GM12891 (cell line): ENCODE measurements at regions not wholly inside any gene's neighbourhood (a gene's known extent, or its start where the extent isn't known, plus 50 kb on each side); places are given as distances from the start of the nearest gene placed in this dataset.
"Not testable (repeated sequence)": the region's sequence is repeated elsewhere in the genome, so short reads cannot be mapped to it uniquely, and the experiment has no call there.

Source experiments
- DNase-seq: peaks from one replicate; pipeline ENCODE4 v3.0.0; 2011; ENCODE audit warnings: low spot score; ENCODE audit not compliant: insufficient read length
- FAIRE-seq: peaks from 2 replicates; lab custom pipeline; 2011; peaks lifted over from hg19 to GRCh38; lab: Jason Lieb, UNC
- PAX5 ChIP-seq: IDR thresholded peaks from 2 replicates; pipeline ENCODE4 v1.6.1; 2011; ENCODE audit warnings: low read length, moderate library complexity, mild to moderate bottlenecking; ENCODE audit not compliant: insufficient read depth, severe bottlenecking
- POLR2A ChIP-seq: IDR thresholded peaks from 2 replicates; pipeline ENCODE4 v1.6.1; 2011; ENCODE audit warnings: low read depth, low read length, control low read depth
- POLR2AphosphoS5 ChIP-seq: IDR thresholded peaks from 2 replicates; pipeline ENCODE4 v1.6.1; 2011; ENCODE audit warnings: low read depth, low read length, control low read depth
- POU2F2 ChIP-seq: IDR thresholded peaks from 2 replicates; pipeline ENCODE4 v1.6.1; 2011; ENCODE audit warnings: low read depth, mild to moderate bottlenecking, control low read depth, low read length, moderate library complexity
- SPI1 ChIP-seq: IDR thresholded peaks from 2 replicates; pipeline ENCODE4 v1.6.1; 2011; ENCODE audit warnings: low read depth, low read length, control low read depth
- TAF1 ChIP-seq: IDR thresholded peaks from 2 replicates; pipeline ENCODE4 v1.6.1; 2011; ENCODE audit warnings: low read depth, low read length, control low read depth

DNA sequence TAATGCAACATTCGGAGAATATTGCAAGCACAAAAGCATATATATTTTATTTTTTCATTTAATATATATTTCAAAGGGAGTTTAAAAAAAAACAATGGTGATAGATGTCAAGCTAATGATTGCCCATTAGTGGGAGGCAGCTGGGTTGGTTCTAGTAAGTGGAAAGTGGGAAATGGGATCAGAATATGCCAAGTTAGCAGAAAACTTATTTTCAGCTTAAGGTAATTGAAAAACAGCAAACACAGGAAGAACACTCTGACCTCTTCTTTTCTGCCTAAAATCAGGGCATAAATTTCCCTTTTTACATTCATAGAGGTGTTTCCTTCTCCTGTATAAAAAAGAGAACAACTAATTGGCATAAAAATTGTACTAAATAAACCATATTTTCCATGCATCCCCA, 535.3 kb upstream of the SYT4 start:
- no peak for TF ChIP-seq SPI1
- TF ChIP-seq POLR2A = no peak
- TF ChIP-seq PAX5 = no peak
- no peak for TF ChIP-seq TAF1
- no peak for TF ChIP-seq POU2F2
- no peak for TF ChIP-seq POLR2AphosphoS5

DNA sequence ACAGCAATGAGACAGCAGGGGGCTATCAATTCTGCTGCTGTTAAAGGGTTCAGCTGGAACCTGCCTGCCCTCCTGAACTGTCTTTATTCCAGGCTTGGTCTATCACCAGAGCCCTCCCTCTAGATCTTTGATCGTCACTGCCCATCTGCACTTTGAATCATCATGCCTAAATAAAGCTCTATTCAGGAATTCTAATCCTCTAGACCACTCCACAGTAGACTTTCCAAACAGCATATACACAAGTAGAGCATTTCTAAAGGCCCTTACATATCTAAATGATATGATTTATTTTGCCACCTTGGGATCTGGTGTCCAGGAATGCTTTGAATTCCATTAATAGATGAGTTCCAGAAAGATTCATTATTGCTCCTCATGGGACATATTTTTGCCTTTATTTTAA, 542.1 kb upstream of the SYT4 start:
- TF ChIP-seq POLR2AphosphoS5 = no peak
- FAIRE-seq (no peak), DNase-seq (no peak)

More for the DNA sequence above, 535.3 kb upstream of the SYT4 start:
- no peak for FAIRE-seq
- DNase-seq = no peak

DNA sequence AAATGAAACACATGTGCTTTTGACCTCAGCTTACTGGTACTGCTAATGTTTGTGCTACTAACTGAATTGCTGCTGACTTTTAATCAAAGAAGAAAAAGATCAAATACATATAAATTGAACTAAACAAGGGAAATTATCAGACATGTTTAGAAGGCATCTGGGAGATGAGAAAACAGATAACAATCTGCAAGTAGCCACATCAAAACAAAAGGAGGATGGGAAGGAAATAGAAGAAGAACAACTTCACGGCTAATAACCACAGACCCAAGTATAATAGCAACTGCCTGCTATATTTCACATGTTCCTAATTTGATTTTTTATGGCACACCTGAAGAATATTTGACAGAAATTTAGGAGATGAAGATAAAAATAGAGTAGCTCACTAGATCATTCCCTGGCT, 542.6 kb upstream of the SYT4 start:
- no peak for DNase-seq
- TF ChIP-seq POLR2AphosphoS5 (no peak), POLR2A (no peak), SPI1 (no peak), PAX5 (no peak), TAF1 (no peak), POU2F2 (no peak)
- no peak for FAIRE-seq

DNA sequence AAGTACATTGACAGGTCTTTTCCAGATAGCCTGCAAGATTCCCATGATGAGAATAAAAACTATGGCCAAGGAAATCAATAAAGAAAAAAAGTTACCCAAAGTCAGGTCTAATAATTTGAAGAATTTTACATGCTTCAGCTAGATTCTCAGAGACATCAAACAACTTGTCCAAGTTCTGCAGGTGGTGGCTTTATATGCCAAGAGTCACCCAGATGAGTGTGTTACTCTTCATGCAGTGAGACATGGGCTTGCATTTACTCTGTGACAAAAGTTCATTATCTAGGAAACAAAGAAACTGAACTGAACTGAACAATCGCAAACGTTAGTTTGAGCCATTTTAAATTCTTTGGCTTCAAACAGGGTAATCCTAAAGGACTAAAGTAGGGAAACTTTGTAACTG, 548.5 kb upstream of the SYT4 start:
- no peak for FAIRE-seq

DNA sequence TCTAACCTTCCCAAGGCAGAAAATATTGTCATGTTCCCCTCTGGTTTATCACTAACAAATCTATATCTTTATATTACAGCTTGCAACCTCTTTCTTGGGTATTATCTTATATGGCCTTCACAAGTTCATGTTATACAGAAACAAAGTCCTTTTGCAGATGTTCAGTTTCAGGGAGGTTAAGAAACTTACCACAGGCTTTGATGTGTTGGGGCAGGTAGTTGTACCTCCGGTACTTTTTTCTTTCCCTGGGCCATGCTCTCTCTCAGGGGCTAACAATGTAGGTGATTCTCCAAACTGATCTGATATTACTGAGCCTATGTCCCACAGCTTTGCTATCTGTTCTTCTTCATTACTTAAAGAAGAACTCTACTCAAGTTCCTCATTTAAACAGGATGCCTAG, 548.9 kb upstream of the SYT4 start:
- FAIRE-seq (no peak), DNase-seq (no peak)
- TF ChIP-seq TAF1 (no peak), POLR2AphosphoS5 (no peak)

More for the DNA sequence above, 548.5 kb upstream of the SYT4 start:
- TF ChIP-seq POLR2A (no peak), PAX5 (no peak), POU2F2 (no peak), SPI1 (no peak), POLR2AphosphoS5 (no peak), TAF1 (no peak)
- DNase-seq = no peak

DNA sequence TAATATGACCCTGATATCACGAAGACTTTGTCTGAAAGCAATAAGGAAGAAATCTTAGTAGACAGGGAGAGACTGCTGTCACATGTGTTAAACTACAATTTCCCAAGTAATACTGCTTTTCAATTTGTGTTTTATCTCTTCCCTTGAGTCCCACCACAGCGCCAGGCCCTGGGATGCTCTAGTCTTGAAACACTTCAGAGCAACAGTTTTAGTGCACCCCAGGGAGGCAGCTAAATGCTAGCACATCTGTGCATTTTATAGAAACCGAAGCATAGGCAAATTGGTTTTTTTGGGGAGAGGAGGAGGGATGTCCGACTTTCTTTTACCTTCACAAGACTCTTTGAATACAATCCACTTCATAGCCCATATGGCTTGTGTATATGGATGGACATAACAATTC, 550.0 kb upstream of the SYT4 start:
- DNase-seq = no peak
- TF ChIP-seq SPI1 (no peak), TAF1 (no peak), POU2F2 (no peak), PAX5 (no peak), POLR2AphosphoS5 (no peak), POLR2A (no peak)
- FAIRE-seq = no peak

DNA sequence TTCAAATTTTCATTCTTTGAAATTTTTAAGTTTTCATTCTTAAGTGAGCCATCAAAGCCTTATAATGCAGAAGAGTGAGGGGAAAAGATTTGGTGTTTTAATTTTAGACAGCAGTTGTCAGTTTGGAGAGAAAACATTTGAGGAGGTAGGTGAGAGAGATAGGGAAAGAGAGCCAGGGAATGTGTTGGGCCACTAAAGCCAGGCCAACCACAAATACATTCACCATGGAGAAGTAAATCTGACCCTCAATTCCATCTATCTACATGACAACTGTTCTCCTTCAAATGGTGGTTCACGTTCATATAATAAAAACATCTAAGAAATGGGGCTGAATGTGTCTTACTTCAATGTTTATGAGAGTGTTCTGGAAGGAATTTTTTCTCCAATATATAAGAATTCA, 553.0 kb upstream of the SYT4 start:
- FAIRE-seq = no peak
- DNase-seq = no peak

DNA sequence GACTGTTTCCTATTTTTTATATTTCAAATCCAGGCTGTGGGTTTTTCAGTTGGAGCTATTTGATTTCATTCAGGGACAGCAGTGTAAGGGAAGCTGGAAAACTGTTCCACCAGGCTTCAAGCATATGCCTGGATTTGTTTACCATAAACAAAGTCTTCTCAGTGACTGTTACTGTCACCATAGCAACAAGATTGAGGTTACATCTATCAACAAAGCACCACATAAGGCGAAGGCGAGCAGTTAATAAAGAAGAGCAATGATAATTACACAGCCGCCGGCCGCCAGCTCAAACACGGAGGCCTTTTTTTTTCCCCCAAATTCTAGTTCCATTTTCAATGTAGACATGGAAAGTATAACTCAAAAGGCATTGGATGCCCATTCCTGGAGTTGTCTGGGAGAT, 553.7 kb upstream of the SYT4 start:
- FAIRE-seq = no peak
- TF ChIP-seq SPI1 = no peak
- DNase-seq = no peak

More for the DNA sequence above, 553.0 kb upstream of the SYT4 start:
- TF ChIP-seq POLR2AphosphoS5 (no peak), POLR2A (no peak), SPI1 (no peak), TAF1 (no peak), POU2F2 (no peak), PAX5 (no peak)

DNA sequence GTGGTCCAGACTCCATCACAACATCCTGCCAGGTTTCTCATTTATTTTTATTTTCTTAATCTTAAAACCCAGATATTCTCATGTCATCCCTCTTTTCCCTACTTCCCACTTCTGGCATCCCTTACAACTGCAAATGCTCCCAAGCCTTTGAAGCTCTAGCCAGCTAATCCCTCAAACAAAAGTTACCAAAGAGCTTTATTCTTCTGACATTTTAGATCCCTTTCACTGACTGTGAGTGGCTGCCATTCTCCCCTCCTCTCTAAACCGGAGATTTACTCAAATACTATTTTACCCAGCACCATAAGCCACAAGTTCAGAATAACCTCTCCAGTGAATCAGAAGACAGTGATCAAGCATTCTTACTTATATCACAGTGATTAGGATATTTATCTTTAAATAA, 569.0 kb upstream of the SYT4 start:
- no peak for FAIRE-seq
- TF ChIP-seq POLR2A (no peak), PAX5 (no peak), TAF1 (no peak), POLR2AphosphoS5 (no peak), POU2F2 (no peak), SPI1 (no peak)
- no peak for DNase-seq

DNA sequence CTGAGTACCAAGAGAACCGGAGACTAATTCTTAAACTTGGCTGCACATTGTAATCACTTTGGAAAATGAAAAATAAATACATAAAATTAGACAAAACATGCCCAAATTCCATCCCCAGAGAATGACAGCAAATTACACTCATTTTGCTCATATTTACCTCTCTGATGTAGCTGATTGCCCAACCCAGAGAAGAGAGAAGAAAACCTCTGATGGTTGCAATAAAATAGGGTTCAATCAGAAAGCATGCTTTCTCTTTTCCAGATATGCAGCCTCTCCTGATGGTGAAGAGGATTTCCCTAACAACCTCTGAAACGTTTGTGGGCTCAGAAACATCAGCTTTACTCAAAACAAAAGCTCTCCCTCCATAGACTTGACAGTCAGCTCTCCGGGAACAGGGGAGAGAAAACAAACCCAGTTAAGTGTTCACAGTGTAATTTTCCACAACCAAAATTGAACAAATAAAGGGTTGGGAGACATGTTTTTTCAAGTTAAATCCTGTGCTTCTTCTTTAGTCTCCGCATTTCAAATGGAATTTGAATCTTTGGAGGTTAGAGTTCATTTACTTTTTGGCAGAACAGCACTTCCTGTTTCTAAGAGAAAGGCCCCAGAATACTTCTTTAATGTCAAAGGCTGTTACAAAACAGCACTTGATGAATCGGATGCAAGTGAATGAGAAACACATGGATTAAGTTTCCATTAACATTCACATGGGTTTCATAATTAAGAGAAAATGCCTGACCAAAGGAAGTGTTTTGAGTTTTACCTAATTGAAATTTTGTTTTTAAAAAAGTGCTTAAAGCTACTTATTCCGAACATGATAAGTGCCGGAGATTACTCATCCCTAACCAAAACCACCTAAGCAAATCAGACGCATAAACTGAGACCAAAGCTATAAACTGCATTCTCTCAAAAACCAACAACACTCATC, 570.1 kb upstream of the SYT4 start:
- no peak for FAIRE-seq
- no peak for DNase-seq
- TF ChIP-seq PAX5 (no peak), SPI1 (peak; percentile 29; the same call in 1 of the 2 replicates)

DNA sequence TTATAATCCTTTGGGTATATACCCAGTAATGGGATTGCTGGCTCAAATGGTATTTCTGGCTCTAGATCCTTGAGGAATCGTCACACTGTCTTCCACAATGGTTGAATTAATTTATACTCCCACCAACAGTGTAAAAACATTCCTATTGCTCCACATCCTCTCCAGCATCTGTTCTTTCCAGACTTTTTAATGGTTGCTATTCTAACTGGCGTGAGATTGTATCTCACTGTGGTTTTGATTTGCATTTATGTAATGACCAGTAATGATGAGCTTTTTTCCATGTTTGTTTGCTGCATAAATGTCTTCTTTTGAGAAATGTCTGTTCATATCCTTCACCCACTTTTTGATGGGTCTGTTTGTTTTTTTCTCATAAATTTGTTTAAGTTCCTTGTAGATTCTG, 572.5 kb upstream of the SYT4 start:
- not testable (repeated sequence) for FAIRE-seq, DNase-seq
